VCaP (cell line): ENCODE measurements at regions not wholly inside any gene's neighbourhood (a gene's known extent, or its start where the extent isn't known, plus 50 kb on each side); places are given as distances from the start of the nearest gene placed in this dataset.

Experiments
- H3K27ac ChIP-seq: fragments of 450-650 bp; 2 replicates; pipeline ENCODE4 v1.5.1; 2017
- TF ChIP-seq, protein P1 (sequence below): fragments of 450-650 bp; conservative IDR thresholded peaks from 2 replicates; pipeline ENCODE4 v1.5.1; 2017; ENCODE audit warnings: mild to moderate bottlenecking, moderate library complexity

DNA sequence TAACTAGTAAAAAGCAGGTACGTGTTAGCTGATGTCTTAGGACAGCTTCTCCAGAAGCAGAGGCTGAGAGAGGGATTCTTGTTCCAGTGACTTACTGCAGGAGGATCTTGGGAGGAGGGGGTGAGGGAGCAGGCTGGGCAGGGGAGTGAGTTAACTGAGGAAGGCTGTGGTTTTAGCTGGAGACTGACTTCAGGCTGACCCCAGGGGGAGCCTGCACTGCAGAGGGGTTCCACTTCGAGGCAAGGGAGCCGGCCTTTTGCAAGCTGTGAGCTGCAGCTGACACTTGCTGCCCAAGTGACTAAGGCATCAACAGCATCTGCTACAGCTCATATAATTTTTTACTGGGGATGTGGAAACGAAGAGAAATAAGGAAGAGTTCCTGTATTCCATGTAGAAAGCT lies 50.4 kb upstream of the SOD1 start:
- TF ChIP-seq, protein P1, sequence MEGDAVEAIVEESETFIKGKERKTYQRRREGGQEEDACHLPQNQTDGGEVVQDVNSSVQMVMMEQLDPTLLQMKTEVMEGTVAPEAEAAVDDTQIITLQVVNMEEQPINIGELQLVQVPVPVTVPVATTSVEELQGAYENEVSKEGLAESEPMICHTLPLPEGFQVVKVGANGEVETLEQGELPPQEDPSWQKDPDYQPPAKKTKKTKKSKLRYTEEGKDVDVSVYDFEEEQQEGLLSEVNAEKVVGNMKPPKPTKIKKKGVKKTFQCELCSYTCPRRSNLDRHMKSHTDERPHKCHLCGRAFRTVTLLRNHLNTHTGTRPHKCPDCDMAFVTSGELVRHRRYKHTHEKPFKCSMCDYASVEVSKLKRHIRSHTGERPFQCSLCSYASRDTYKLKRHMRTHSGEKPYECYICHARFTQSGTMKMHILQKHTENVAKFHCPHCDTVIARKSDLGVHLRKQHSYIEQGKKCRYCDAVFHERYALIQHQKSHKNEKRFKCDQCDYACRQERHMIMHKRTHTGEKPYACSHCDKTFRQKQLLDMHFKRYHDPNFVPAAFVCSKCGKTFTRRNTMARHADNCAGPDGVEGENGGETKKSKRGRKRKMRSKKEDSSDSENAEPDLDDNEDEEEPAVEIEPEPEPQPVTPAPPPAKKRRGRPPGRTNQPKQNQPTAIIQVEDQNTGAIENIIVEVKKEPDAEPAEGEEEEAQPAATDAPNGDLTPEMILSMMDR, result no peak
- H3K27ac ChIP-seq, result no peak overlapping the region

DNA sequence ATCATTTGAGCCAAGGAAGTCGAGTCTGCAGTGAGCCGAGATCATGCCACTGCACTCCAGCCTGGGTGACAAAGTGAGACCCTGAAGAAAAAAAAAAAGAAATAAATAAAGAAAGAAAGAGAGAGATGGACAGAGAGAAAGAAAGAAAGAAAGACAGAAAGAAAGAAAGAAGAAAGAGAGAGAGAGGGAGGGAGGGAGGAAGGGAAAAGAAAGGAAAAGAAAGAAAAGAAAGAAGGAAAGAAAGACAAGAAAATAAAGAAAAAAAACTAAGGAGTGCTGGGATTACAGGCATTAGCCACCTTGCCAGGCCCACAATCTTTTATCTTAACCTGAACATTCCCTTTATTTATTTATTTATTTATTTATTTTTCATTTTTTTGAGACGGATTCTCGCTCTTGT lies 51.7 kb upstream of the SOD1 start:
- no peak overlapping the region for H3K27ac ChIP-seq
- TF ChIP-seq, protein P1, result no peak

DNA sequence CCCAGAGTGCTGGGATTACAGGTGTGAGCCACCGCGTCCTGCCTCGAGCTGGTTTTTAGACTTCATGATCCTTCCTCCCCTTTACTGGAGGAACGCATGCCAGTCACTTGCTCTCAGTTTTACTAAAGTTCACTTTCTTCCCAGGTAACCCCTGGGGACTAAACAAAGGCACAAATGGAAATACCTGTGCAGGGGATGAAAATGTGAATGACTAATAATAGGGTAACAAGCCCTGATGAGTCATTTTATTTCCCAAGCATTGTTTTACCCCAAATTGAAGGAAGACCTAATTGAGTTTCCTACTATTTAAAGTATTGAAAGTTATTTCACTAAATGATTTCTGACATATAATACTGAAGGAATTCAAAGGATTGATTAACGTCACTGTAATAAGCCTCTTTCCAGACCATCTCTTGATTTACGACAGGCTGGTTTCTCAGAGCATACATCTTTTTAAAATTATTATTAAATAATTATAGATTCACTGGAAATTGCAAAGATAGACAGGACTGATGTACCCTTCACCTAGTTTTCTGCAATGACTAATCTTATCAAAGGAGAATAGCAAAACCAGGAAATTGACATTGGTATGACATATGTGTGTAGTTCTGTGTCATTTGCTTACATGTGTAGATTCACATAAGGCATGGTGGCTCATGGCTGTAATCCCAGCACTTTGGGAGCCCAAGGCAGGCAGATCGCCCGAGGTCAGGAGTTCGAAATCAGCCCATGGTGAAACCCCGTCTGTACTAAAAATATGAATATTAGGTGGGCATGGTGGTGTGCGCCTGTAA lies 53.2 kb upstream of the SOD1 start:
- no peak overlapping the region for H3K27ac ChIP-seq
- TF ChIP-seq, protein P1, result no peak

DNA sequence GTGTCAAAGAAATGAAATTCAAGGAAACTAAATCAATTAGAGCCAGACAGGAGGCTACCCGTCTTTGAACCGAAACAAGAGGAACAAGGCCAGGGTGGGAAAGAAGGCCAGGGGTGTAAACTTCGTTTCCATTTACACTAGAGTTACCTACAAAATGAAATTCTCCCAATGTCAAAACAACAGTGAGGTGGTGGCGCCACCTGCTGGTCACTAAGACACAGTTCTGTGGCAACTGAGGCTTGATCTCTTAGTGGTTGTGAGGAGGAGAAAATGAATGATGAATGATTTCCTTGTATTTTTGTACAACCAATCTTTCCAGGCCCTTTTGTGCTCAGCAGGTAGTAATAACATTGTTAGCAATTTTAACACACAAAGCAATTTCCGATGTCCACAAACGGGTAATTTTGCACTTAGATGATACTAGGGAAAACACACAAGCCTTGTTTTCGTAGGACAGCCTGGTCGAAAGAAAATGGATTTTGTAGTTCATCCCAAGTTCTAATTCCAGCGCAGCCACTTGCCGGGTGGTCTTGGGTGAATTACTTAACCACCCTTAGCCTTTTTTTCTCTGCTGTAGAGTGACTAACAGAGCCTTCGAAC lies 54.8 kb upstream of the SOD1 start:
- TF ChIP-seq, protein P1, result peak; percentile 97
- no peak overlapping the region for H3K27ac ChIP-seq

DNA sequence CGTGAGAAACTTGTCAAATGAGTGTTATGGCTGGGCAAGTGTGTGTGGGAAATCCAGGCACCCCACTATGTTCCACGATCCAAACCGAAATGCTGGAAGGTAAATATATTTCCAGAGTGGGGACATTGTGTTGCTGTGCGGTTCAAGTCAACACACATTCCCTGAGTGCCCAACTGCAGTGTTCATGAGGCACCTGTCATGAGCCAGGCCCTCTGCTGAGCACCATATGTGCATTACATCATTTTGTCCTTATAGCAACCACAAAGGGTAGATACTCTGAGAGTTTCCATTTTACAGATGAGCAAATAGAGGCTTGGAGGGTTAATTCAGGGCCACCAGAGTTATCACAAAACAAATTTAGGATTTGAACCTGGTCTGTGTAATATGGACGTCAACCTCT lies 59.9 kb upstream of the SOD1 start:
- no peak overlapping the region for H3K27ac ChIP-seq
- TF ChIP-seq, protein P1, result no peak

DNA sequence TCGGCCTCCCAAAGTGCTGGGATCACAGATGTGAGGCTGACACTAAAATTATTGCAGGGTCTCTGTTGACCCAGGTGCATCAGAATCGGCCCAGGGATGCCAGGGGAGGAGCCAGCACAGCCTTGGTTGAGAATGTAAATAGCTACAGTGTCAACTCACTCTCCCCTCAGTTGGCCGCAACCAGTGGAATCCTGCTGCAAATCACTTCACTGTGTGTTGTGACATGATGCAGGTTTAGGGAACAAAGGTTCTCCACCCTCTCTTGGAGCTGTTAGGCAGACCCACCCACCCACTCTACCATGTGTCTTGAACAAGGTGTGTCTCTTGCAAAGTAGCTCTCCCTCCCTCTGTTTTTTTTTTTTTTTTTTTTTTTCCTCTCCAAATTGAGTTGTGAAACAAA lies 60.5 kb upstream of the SOD1 start:
- TF ChIP-seq, protein P1, result no peak
- H3K27ac ChIP-seq, result no peak overlapping the region

DNA sequence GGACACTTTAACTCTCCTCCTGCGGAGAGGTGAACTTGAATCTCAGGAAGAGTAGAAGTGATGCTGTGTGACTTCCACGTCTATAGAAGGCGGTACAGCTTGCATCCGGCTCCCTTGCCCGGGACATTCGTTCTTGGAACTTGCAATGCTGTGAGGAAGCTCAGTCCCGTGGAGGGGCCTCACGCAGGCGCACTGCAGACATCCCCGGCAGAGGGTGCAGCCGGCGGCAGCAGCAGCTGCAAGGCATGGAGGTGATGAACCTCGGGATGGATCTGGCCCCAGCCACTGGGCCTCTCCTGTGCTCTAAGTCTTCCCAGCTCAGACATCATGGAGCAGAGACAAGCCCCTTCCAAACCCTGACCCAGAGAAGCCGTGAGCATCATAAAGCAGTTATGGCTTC lies 61.8 kb upstream of the SOD1 start:
- TF ChIP-seq, protein P1, result no peak
- no peak overlapping the region for H3K27ac ChIP-seq
